HEK293 (cell line): ENCODE measurements at regions not wholly inside any gene's neighbourhood (a gene's known extent, or its start where the extent isn't known, plus 50 kb on each side); places are given as distances from the start of the nearest gene placed in this dataset.
A peak's percentile ranks its signal among the peaks of the same experiment; 100 is the strongest.
"Not testable (repeated sequence)": the region's sequence is repeated elsewhere in the genome, so short reads cannot be mapped to it uniquely, and the experiment has no call there.

Source experiments
- CTCF ChIA-PET: fragments of 350-600 bp; formaldehyde crosslinking; extraction: SDS; loops from one replicate; lab custom pipeline; 2021; ENCODE audit warnings: antibody characterized with exemption; lab: Yijun Ruan, JAX
- POLR2A ChIA-PET: fragments of 300-600 bp; formaldehyde crosslinking; extraction: SDS; loops from one replicate; lab custom pipeline; 2020; ENCODE audit warnings: antibody characterized with exemption, inconsistent platforms; lab: Yijun Ruan, JAX
- H3K27ac ChIP-seq: fragments of 200-500 bp; sonication (Bioruptor generic); 2 replicates; pipeline ENCODE4 v1.5.1; 2014; ENCODE audit warnings: low read depth, low read length, control low read depth, inconsistent platforms; ENCODE audit errors: extremely low read depth
- H3K36me3 ChIP-seq, 2 experiments: fragments of 200-500 bp in 1 of 2; sonication (Bioruptor generic) in 1 of 2; 1 replicate in 1 of 2; 2 replicates in 1 of 2; pipeline ENCODE4 v1.5.1; 2014 to 2017; ENCODE audit warnings: inconsistent platforms in 2 of 2, low read length in 2 of 2; ENCODE audit not compliant: control insufficient read depth in 2 of 2, insufficient read depth in 1 of 2
- H3K4me1 ChIP-seq: fragments of 200-500 bp; sonication (Bioruptor generic); 2 replicates; pipeline ENCODE4 v1.5.1; 2014; ENCODE audit warnings: mild to moderate bottlenecking, low read length, inconsistent platforms; ENCODE audit not compliant: control insufficient read depth, insufficient read depth
- H3K4me3 ChIP-seq: 2 replicates; pipeline ENCODE4 v1.5.1; 2011; ENCODE audit warnings: low read depth, mild to moderate bottlenecking, control low read depth, low read length, moderate library complexity
- H3K9me3 ChIP-seq: fragments of 200-500 bp; sonication (Bioruptor generic); 2 replicates; pipeline ENCODE4 v1.5.1; 2014; ENCODE audit warnings: low read depth, low read length, inconsistent platforms; ENCODE audit not compliant: control insufficient read depth, insufficient read depth
- GLIS2 ChIP-seq: fragments of 450-650 bp; formaldehyde crosslinking; IDR thresholded peaks from 2 replicates; pipeline ENCODE4 v1.5.1; 2016; ENCODE audit warnings: missing biosample characterization, missing genetic modification characterization
- SETDB1 ChIP-seq: IDR thresholded peaks from one replicate; pipeline ENCODE4 v1.6.1; 2017; ENCODE audit warnings: mild to moderate bottlenecking, low read length, moderate library complexity, mixed read lengths; ENCODE audit not compliant: insufficient read length
- SP3 ChIP-seq: fragments of 450-650 bp; formaldehyde crosslinking; IDR thresholded peaks from 2 replicates; pipeline ENCODE4 v1.5.1; 2016; ENCODE audit warnings: missing biosample characterization, missing genetic modification characterization
- ZNF132 ChIP-seq: fragments of 450-650 bp; formaldehyde crosslinking; IDR thresholded peaks from 2 replicates; pipeline ENCODE4 v1.5.1; 2017; ENCODE audit warnings: missing biosample characterization, missing genetic modification characterization, borderline replicate concordance
- ZNF24 ChIP-seq: fragments of 450-650 bp; formaldehyde crosslinking; IDR thresholded peaks from 2 replicates; pipeline ENCODE4 v1.5.1; 2016; ENCODE audit warnings: missing biosample characterization, missing genetic modification characterization
- ZNF561 ChIP-seq: fragments of 450-650 bp; IDR thresholded peaks from 2 replicates; pipeline ENCODE4 v1.5.1; 2018; ENCODE audit warnings: missing biosample characterization, missing genetic modification characterization, borderline replicate concordance
- ZNF701 ChIP-seq: fragments of 450-650 bp; formaldehyde crosslinking; IDR thresholded peaks from 2 replicates; pipeline ENCODE4 v1.5.1; 2016; ENCODE audit warnings: missing biosample characterization, missing genetic modification characterization
- TF ChIP-seq, protein P1 (sequence below): fragments of 450-650 bp; formaldehyde crosslinking; IDR thresholded peaks from 2 replicates; pipeline ENCODE4 v1.5.1; 2017; ENCODE audit warnings: missing biosample characterization, missing genetic modification characterization
- TF ChIP-seq, protein P2 (sequence below): fragments of 450-650 bp; formaldehyde crosslinking; IDR thresholded peaks from 2 replicates; pipeline ENCODE4 v1.5.1; 2016; ENCODE audit warnings: missing biosample characterization, missing genetic modification characterization, borderline replicate concordance
- TF ChIP-seq, protein P3 (sequence below): fragments of 450-650 bp; formaldehyde crosslinking; IDR thresholded peaks from 2 replicates; pipeline ENCODE4 v1.5.1; 2016; ENCODE audit warnings: missing biosample characterization, missing genetic modification characterization

DNA sequence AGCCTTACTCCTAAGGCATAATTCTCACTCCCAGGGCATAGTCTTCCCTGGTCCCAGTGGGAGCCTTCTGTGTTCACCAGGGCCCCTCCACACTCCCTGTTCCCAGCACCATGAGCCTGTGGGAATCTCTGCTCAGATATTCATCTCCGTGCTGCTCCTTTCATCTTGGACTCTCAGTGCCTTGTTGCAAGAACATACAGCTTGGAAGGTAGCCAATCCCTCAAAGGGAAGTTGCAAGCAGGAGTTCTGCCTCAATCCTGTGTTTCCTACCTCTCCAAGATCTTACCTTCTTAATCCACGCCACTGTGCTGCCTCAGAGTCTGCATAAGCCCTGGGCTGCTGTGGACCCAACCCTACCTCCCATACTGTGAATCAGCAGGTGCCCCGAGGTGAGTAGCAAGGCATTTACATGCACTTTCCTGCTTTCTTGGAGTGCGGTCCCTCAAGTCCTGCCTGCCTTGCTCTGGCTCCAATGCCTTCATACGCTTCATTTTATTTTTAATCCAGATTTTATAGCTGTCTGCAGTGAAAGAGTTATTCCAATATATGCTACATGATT lies 413.8 kb upstream of the RAB6C start:
- H3K36me3 ChIP-seq, result no peaks in the 10 kb centered on the region
- ChIA-PET CTCF (interaction anchor here (0.6 kb wide), 1 partner anchor 521 kb away, joined by 4 read pairs; no protein-coding TSS in a partner anchor), POLR2A (no interaction called here)
- no peak overlapping the region for H3K27ac ChIP-seq
- H3K4me1 ChIP-seq, result no peaks in the 10 kb centered on the region
- no peaks in the 10 kb centered on the region for H3K9me3 ChIP-seq
- no peak overlapping the region for H3K4me3 ChIP-seq
- TF ChIP-seq, protein P1, sequence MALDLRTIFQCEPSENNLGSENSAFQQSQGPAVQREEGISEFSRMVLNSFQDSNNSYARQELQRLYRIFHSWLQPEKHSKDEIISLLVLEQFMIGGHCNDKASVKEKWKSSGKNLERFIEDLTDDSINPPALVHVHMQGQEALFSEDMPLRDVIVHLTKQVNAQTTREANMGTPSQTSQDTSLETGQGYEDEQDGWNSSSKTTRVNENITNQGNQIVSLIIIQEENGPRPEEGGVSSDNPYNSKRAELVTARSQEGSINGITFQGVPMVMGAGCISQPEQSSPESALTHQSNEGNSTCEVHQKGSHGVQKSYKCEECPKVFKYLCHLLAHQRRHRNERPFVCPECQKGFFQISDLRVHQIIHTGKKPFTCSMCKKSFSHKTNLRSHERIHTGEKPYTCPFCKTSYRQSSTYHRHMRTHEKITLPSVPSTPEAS (tag by site-specific recombination), result no peak

DNA sequence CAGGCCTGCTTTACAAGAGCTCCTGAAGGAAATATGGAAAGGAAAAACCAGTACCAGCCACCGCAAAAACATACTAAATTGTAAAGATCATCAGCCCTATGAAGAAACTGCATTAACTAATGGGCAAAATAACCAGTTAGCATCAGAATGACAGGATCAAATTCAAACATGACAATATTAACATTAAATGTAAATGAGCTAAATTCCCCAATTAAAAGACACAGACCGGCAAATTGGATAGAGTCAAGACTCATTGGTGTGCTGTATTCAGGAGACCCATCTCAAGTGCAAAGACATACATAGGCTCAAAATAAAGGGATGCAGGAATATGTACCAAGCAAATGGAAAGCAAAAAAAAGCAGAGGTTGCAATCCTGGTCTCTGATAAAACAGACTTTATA lies 408.7 kb upstream of the RAB6C start:
- H3K36me3 ChIP-seq, H3K4me1 ChIP-seq, H3K27ac ChIP-seq, POLR2A ChIA-PET, H3K9me3 ChIP-seq, H3K4me3 ChIP-seq: not testable (repeated sequence)
- CTCF ChIA-PET, result interaction anchor here (0.6 kb wide), 1 partner anchor 45 kb away, joined by 3 read pairs; no protein-coding TSS in a partner anchor
- peak; percentile 47 for TF ChIP-seq SETDB1

DNA sequence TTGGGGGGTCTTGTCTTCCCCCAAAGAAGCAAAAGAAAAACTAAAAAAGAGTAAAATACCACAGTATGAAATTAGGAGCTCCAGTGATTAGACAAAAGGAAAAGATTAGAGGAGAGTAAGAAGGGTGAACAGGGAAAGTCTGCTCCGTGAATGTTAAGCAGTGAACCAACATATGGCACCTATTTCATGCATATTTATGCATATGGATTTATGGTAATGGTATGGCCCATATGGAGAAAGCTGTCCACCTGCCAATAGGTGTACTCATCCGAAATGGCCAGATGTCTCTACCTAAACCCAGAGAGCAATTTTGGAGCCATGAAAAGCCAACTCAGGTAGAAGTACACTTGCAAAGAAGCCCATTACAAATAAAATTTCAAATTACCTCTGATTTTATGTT lies 404.0 kb upstream of the RAB6C start:
- no peaks in the 10 kb centered on the region for H3K4me1 ChIP-seq
- no peak overlapping the region for H3K27ac ChIP-seq
- TF ChIP-seq ZNF132 (tag by site-specific recombination) (no peak), ZNF701 (tag by site-specific recombination) (no peak), SP3 (tag by site-specific recombination) (no peak), GLIS2 (tag by site-specific recombination) (no peak), ZNF561 (tag by site-specific recombination) (no peak), ZNF24 (tag by site-specific recombination) (no peak)
- TF ChIP-seq, protein P2, sequence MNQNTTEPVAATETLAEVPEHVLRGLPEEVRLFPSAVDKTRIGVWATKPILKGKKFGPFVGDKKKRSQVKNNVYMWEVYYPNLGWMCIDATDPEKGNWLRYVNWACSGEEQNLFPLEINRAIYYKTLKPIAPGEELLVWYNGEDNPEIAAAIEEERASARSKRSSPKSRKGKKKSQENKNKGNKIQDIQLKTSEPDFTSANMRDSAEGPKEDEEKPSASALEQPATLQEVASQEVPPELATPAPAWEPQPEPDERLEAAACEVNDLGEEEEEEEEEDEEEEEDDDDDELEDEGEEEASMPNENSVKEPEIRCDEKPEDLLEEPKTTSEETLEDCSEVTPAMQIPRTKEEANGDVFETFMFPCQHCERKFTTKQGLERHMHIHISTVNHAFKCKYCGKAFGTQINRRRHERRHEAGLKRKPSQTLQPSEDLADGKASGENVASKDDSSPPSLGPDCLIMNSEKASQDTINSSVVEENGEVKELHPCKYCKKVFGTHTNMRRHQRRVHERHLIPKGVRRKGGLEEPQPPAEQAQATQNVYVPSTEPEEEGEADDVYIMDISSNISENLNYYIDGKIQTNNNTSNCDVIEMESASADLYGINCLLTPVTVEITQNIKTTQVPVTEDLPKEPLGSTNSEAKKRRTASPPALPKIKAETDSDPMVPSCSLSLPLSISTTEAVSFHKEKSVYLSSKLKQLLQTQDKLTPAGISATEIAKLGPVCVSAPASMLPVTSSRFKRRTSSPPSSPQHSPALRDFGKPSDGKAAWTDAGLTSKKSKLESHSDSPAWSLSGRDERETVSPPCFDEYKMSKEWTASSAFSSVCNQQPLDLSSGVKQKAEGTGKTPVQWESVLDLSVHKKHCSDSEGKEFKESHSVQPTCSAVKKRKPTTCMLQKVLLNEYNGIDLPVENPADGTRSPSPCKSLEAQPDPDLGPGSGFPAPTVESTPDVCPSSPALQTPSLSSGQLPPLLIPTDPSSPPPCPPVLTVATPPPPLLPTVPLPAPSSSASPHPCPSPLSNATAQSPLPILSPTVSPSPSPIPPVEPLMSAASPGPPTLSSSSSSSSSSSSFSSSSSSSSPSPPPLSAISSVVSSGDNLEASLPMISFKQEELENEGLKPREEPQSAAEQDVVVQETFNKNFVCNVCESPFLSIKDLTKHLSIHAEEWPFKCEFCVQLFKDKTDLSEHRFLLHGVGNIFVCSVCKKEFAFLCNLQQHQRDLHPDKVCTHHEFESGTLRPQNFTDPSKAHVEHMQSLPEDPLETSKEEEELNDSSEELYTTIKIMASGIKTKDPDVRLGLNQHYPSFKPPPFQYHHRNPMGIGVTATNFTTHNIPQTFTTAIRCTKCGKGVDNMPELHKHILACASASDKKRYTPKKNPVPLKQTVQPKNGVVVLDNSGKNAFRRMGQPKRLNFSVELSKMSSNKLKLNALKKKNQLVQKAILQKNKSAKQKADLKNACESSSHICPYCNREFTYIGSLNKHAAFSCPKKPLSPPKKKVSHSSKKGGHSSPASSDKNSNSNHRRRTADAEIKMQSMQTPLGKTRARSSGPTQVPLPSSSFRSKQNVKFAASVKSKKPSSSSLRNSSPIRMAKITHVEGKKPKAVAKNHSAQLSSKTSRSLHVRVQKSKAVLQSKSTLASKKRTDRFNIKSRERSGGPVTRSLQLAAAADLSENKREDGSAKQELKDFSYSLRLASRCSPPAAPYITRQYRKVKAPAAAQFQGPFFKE (tag by site-specific recombination), result no peak
- TF ChIP-seq, protein P3, sequence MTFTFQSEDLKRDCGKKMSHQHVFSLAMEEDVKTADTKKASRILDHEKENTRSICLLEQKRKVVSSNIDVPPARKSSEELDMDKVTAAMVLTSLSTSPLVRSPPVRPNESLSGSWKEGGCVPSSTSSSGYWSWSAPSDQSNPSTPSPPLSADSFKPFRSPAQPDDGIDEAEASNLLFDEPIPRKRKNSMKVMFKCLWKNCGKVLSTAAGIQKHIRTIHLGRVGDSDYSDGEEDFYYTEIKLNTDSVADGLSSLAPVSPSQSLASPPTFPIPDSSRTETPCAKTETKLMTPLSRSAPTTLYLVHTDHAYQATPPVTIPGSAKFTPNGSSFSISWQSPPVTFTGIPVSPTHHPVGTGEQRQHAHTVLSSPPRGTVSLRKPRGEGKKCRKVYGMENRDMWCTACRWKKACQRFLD (tag by site-specific recombination), result no peak
- no peak overlapping the region for H3K4me3 ChIP-seq
- ChIA-PET POLR2A (no interaction called here), CTCF (no interaction called here)
- H3K36me3 ChIP-seq, result no peaks in the 10 kb centered on the region
- no peaks in the 10 kb centered on the region for H3K9me3 ChIP-seq
